ENCODE measurements at regions not wholly inside any gene's neighbourhood (a gene's known extent, or its start where the extent isn't known, plus 50 kb on each side); places are given as distances from the start of the nearest gene placed in this dataset.

GRCh38 chr18:78595924-78596573 is 383.6 kb upstream of the SALL3 start:
- no peak for TF ChIP-seq L3MBTL2 (conservative IDR thresholded peaks at IDR 0.05)
- TF ChIP-seq, protein P1, sequence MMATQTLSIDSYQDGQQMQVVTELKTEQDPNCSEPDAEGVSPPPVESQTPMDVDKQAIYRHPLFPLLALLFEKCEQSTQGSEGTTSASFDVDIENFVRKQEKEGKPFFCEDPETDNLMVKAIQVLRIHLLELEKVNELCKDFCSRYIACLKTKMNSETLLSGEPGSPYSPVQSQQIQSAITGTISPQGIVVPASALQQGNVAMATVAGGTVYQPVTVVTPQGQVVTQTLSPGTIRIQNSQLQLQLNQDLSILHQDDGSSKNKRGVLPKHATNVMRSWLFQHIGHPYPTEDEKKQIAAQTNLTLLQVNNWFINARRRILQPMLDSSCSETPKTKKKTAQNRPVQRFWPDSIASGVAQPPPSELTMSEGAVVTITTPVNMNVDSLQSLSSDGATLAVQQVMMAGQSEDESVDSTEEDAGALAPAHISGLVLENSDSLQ (IDR thresholded peaks at IDR 0.05), result no peak
- TF ChIP-seq ARNT (IDR thresholded peaks at IDR 0.05), result no peak
- TF ChIP-seq ELF4 (IDR thresholded peaks at IDR 0.05), result no peak
- no peak for TF ChIP-seq FOXM1 (IDR thresholded peaks at IDR 0.05; ENCODE audit: borderline replicate concordance)
- TF ChIP-seq SP1 (IDR thresholded peaks at IDR 0.05), result no peak
- no peak for TF ChIP-seq FOXA1 (IDR thresholded peaks at IDR 0.05)
- TF ChIP-seq FOXK2 (IDR thresholded peaks at IDR 0.05), result no peak
- TF ChIP-seq ZNF384 (IDR thresholded peaks at IDR 0.05), result no peak
